Ishikawa (cell line): ENCODE measurements at regions not wholly inside any gene's neighbourhood (a gene's known extent, or its start where the extent isn't known, plus 50 kb on each side); places are given as distances from the start of the nearest gene placed in this dataset.

Experiments
- CEBPB ChIP-seq: IDR thresholded peaks from 2 replicates; pipeline ENCODE4 v1.6.1; 2012
- CREB1 ChIP-seq: IDR thresholded peaks from 2 replicates; pipeline ENCODE4 v1.6.1; 2012; ENCODE audit warnings: low read depth
- EGR1 ChIP-seq: IDR thresholded peaks from 2 replicates; pipeline ENCODE4 v1.6.1; 2012
- EP300 ChIP-seq: IDR thresholded peaks from 2 replicates; pipeline ENCODE4 v1.6.1; 2012; ENCODE audit warnings: borderline replicate concordance
- FOXM1 ChIP-seq: IDR thresholded peaks from 2 replicates; pipeline ENCODE4 v1.6.1; 2012; ENCODE audit warnings: low read depth, borderline replicate concordance
- MAX ChIP-seq: IDR thresholded peaks from 2 replicates; pipeline ENCODE4 v1.6.1; 2012
- NFIC ChIP-seq: IDR thresholded peaks from 2 replicates; pipeline ENCODE4 v1.6.1; 2012
- RAD21 ChIP-seq: IDR thresholded peaks from 2 replicates; pipeline ENCODE4 v1.6.1; 2012; ENCODE audit warnings: low read depth
- REST ChIP-seq: IDR thresholded peaks from 2 replicates; pipeline ENCODE4 v1.6.1; 2012; ENCODE audit warnings: low read depth, mild to moderate bottlenecking
- TAF1 ChIP-seq: IDR thresholded peaks from 2 replicates; pipeline ENCODE4 v1.6.1; 2012; ENCODE audit warnings: low read depth, mild to moderate bottlenecking
- TCF12 ChIP-seq: IDR thresholded peaks from 2 replicates; pipeline ENCODE4 v1.6.1; 2012; ENCODE audit warnings: low read depth
- TEAD4 ChIP-seq: IDR thresholded peaks from 2 replicates; pipeline ENCODE4 v1.6.1; 2012
- USF1 ChIP-seq: IDR thresholded peaks from 2 replicates; pipeline ENCODE4 v1.6.1; 2012
- YY1 ChIP-seq: IDR thresholded peaks from 2 replicates; pipeline ENCODE4 v1.6.1; 2012; ENCODE audit warnings: low read depth
- ZBTB7A ChIP-seq: IDR thresholded peaks from 2 replicates; pipeline ENCODE4 v1.6.1; 2012; ENCODE audit warnings: low read depth

- TF ChIP-seq FOXM1, result no peak
- 0 out of 2 replicates have a peak, but pooled peaks have one; percentile 4 for TF ChIP-seq RAD21
These were observed 60.4 kb upstream of the MAGEA4 start for GRCh38 chrX:151852294-151852693.

GRCh38 chrX:151854726-151855495 lies 57.8 kb upstream of the MAGEA4 start:
- TF ChIP-seq USF1 (no peak), REST (no peak), NFIC (no peak), TAF1 (no peak), FOXM1 (no peak), EP300 (no peak)

GRCh38 chrX:151859481-151859880 lies 53.2 kb upstream of the MAGEA4 start:
- TF ChIP-seq EP300 (no peak), REST (no peak), TAF1 (no peak), CEBPB (no peak), YY1 (no peak), FOXM1 (no peak), TCF12 (no peak), NFIC (no peak), EGR1 (no peak), USF1 (no peak)

- no peak for TF ChIP-seq EP300
- TF ChIP-seq REST, result no peak
- no peak for TF ChIP-seq MAX
- no peak for TF ChIP-seq TCF12
- TF ChIP-seq FOXM1, result no peak
- no peak for TF ChIP-seq NFIC
- no peak for TF ChIP-seq TAF1
- no peak for TF ChIP-seq CEBPB
- no peak for TF ChIP-seq EGR1
- TF ChIP-seq USF1, result no peak
- TF ChIP-seq ZBTB7A, result no peak
- no peak for TF ChIP-seq YY1
- TF ChIP-seq RAD21, result no peak
- TF ChIP-seq CREB1, result no peak
- no peak for TF ChIP-seq TEAD4
These were observed 51.9 kb upstream of the MAGEA4 start for GRCh38 chrX:151860827-151861226.
